ENCODE measurements at regions not wholly inside any gene's neighbourhood (a gene's known extent, or its start where the extent isn't known, plus 50 kb on each side); places are given as distances from the start of the nearest gene placed in this dataset.
"Not testable (repeated sequence)": the region's sequence is repeated elsewhere in the genome, so short reads cannot be mapped to it uniquely, and the experiment has no call there.

- Histone ChIP-seq H3K27ac (no peak overlapping the region), H3K4me3 (no peak overlapping the region), H3K36me3 (no peaks in the 10 kb centered on the region), H3K4me1 (no peaks in the 10 kb centered on the region), H3K27me3 (no peaks in the 10 kb centered on the region), H3K9me3 (peaks cover 4 to 32% (median 13%) of the 10 kb centered on the region in 4 donors)
- TF ChIP-seq POLR2AphosphoS5 (IDR thresholded peaks at IDR 0.05) (no peak), POLR2A (IDR thresholded peaks at IDR 0.05) (no peak), EP300 (IDR thresholded peaks at IDR 0.05) (no peak)
- TF ChIP-seq, protein P1, sequence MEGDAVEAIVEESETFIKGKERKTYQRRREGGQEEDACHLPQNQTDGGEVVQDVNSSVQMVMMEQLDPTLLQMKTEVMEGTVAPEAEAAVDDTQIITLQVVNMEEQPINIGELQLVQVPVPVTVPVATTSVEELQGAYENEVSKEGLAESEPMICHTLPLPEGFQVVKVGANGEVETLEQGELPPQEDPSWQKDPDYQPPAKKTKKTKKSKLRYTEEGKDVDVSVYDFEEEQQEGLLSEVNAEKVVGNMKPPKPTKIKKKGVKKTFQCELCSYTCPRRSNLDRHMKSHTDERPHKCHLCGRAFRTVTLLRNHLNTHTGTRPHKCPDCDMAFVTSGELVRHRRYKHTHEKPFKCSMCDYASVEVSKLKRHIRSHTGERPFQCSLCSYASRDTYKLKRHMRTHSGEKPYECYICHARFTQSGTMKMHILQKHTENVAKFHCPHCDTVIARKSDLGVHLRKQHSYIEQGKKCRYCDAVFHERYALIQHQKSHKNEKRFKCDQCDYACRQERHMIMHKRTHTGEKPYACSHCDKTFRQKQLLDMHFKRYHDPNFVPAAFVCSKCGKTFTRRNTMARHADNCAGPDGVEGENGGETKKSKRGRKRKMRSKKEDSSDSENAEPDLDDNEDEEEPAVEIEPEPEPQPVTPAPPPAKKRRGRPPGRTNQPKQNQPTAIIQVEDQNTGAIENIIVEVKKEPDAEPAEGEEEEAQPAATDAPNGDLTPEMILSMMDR (IDR thresholded peaks at IDR 0.05) = no peak
- 78 to 92% (median 83%) methylated on average over 1 of the region's 1 CpG for WGBS, 5 donors
- DNase-seq = no peak
- intact Hi-C loops (cut with DNase I; ENCODE audit: low total_unique reads) = no loop called here
Observed at GRCh38 chr10:118931436-118931835, 98.1 kb upstream of the NANOS1 start.

- WGBS, 5 donors = 59 to 97% (median 77%) methylated on average over 1 of the region's 1 CpG
- H3K4me3 ChIP-seq; H3K27ac ChIP-seq; H3K4me1 ChIP-seq; H3K27me3 ChIP-seq; H3K36me3 ChIP-seq; DNase-seq; intact Hi-C loops (cut with DNase I; ENCODE audit: low total_unique reads): not testable (repeated sequence)
- H3K9me3 ChIP-seq = peaks cover 4 to 32% (median 13%) of the 10 kb centered on the region in 4 donors
Observed at GRCh38 chr10:118932154-118932553, 97.4 kb upstream of the NANOS1 start.

DNA sequence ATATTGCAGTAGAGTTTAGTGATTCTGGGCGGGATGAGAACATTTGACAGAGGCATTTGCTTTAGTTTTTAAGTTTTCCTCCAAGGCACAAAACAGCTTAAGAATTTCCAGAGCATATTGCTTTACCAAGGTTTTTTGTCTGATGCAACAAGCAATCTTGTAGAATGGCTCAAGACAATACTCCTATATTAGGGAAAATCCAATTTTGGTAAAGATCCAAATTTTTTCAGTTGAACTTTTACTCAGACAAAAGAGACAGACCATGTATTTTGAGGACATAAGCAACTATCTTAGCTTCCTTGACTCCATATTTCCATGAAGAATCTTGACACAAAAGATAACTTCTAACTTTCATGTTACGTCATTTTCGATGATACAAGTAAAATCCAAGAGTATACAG, 92.3 kb upstream of the NANOS1 start:
- DNase-seq = no peak
- Histone ChIP-seq H3K27ac (no peak overlapping the region), H3K27me3 (no peaks in the 10 kb centered on the region), H3K4me3 (no peak overlapping the region), H3K36me3 (no peaks in the 10 kb centered on the region), H3K4me1 (no peaks in the 10 kb centered on the region), H3K9me3 (peaks cover 0 to 3% (median under 1%) of the 10 kb centered on the region in 4 donors)
- 89 to 97% (median 93%) methylated on average over 3 of the region's 3 CpGs for WGBS, 5 donors
- intact Hi-C loops (cut with DNase I; ENCODE audit: low total_unique reads) = no loop called here
- TF ChIP-seq, protein P1 (IDR thresholded peaks at IDR 0.05) = no peak
- no peak for TF ChIP-seq POLR2A (IDR thresholded peaks at IDR 0.05)
- TF ChIP-seq POLR2AphosphoS5 (IDR thresholded peaks at IDR 0.05) = no peak
- no peak for TF ChIP-seq EP300 (IDR thresholded peaks at IDR 0.05)

- no peak overlapping the region for H3K27ac ChIP-seq
- 75 to 90% (median 85%) methylated on average over 7 of the region's 7 CpGs for WGBS, 5 donors
- no peaks in the 10 kb centered on the region for H3K36me3 ChIP-seq
- no peaks in the 10 kb centered on the region for H3K9me3 ChIP-seq
- no peak for DNase-seq
- TF ChIP-seq EP300 (IDR thresholded peaks at IDR 0.05) (no peak), POLR2A (IDR thresholded peaks at IDR 0.05) (no peak), POLR2AphosphoS5 (IDR thresholded peaks at IDR 0.05) (no peak)
- TF ChIP-seq, protein P1 (IDR thresholded peaks at IDR 0.05) = no peak
- H3K27me3 ChIP-seq = no peaks in the 10 kb centered on the region
- intact Hi-C loops (cut with DNase I; ENCODE audit: low total_unique reads) = no loop called here
- no peaks in the 10 kb centered on the region for H3K4me1 ChIP-seq
- no peak overlapping the region for H3K4me3 ChIP-seq
Observed at GRCh38 chr10:118939211-118940007, 90.1 kb upstream of the NANOS1 start.

GRCh38 chr10:118940386-118940785, 89.1 kb upstream of the NANOS1 start:
- Histone ChIP-seq H3K4me1 (no peaks in the 10 kb centered on the region), H3K4me3 (no peak overlapping the region), H3K36me3 (no peaks in the 10 kb centered on the region), H3K27ac (no peak overlapping the region), H3K9me3 (no peaks in the 10 kb centered on the region), H3K27me3 (no peaks in the 10 kb centered on the region)
- TF ChIP-seq POLR2AphosphoS5 (IDR thresholded peaks at IDR 0.05) = no peak
- TF ChIP-seq, protein P1 (IDR thresholded peaks at IDR 0.05) = no peak
- TF ChIP-seq EP300 (IDR thresholded peaks at IDR 0.05) = no peak
- TF ChIP-seq POLR2A (IDR thresholded peaks at IDR 0.05) = no peak
- 67 to 91% (median 70%) methylated on average over 1 of the region's 1 CpG for WGBS, 5 donors
- no peak for DNase-seq
- intact Hi-C loops (cut with DNase I; ENCODE audit: low total_unique reads) = no loop called here

Data from stomach (tissue), 8 donors.